OCI-LY3 (cell line): ENCODE measurements at regions not wholly inside any gene's neighbourhood (a gene's known extent, or its start where the extent isn't known, plus 50 kb on each side); places are given as distances from the start of the nearest gene placed in this dataset.

Experiments
- H2AFZ ChIP-seq: fragments of 200-600, 300-600 bp; shearing (Covaris generic); 2 replicates; pipeline ENCODE4 v1.6.0; 2014; ENCODE audit warnings: antibody characterized with exemption, low read depth, low read length
- H3K27ac ChIP-seq: fragments of 200-600, 300-600 bp; sonication (generic); 2 replicates; pipeline ENCODE4 v1.5.1; 2014; ENCODE audit warnings: mild to moderate bottlenecking, low read length, moderate library complexity, mixed read lengths
- H3K27me3 ChIP-seq: fragments of 200-600, 300-600 bp; sonication (generic); 2 replicates; pipeline ENCODE4 v1.6.1; 2014; ENCODE audit warnings: low read depth, low read length, mixed read lengths
- H3K36me3 ChIP-seq: fragments of 200-600, 300-600 bp; sonication (generic); replicated peaks from 2 replicates; pipeline ENCODE3; 2014; ENCODE audit warnings: low read depth, low read length, mixed read lengths
- H3K4me1 ChIP-seq: fragments of 300-600, 200-600 bp; sonication (generic); 2 replicates; pipeline ENCODE4 v1.6.1; 2014; ENCODE audit warnings: low read length, mixed read lengths
- H3K4me2 ChIP-seq: fragments of 200-600, 300-600 bp; sonication (generic); 2 replicates; pipeline ENCODE4 v1.6.1; 2014; ENCODE audit warnings: low read length, mixed read lengths
- H3K4me3 ChIP-seq: fragments of 300-600, 200-600 bp; sonication (generic); 2 replicates; pipeline ENCODE4 v1.5.1; 2014; ENCODE audit warnings: antibody characterized with exemption, mild to moderate bottlenecking, low read length, moderate library complexity
- H3K79me2 ChIP-seq: fragments of 300-600, 200-600 bp; shearing (Covaris generic); 2 replicates; pipeline ENCODE4 v1.6.1; 2014; ENCODE audit warnings: mild to moderate bottlenecking, low read length, mixed read lengths
- H3K9ac ChIP-seq: fragments of 300-600, 200-600 bp; shearing (Covaris generic); 2 replicates; pipeline ENCODE4 v1.6.0; 2014; ENCODE audit warnings: mild to moderate bottlenecking, low read length, moderate library complexity
- H3K9me3 ChIP-seq: fragments of 200-600, 300-600 bp; shearing (Covaris generic); 2 replicates; pipeline ENCODE4 v1.6.1; 2014; ENCODE audit warnings: low read length, mixed read lengths; ENCODE audit not compliant: insufficient read depth
- H4K20me1 ChIP-seq: fragments of 200-600, 300-600 bp; sonication (generic); 2 replicates; pipeline ENCODE4 v1.6.1; 2016; ENCODE audit warnings: low read length, mixed read lengths; ENCODE audit not compliant: insufficient read depth
- EZH2phosphoT487 ChIP-seq: fragments of 200-600 bp; shearing (Covaris generic); IDR thresholded peaks from 2 replicates; pipeline ENCODE4 v1.6.1; 2018; ENCODE audit warnings: antibody characterized with exemption, mixed run types, low read depth
- TF ChIP-seq, protein P1 (sequence below): fragments of 200-600, 300-600 bp; sonication (generic); IDR thresholded peaks from 2 replicates; pipeline ENCODE4 v1.5.1; 2014; ENCODE audit warnings: antibody characterized with exemption, low read length, low read depth

DNA sequence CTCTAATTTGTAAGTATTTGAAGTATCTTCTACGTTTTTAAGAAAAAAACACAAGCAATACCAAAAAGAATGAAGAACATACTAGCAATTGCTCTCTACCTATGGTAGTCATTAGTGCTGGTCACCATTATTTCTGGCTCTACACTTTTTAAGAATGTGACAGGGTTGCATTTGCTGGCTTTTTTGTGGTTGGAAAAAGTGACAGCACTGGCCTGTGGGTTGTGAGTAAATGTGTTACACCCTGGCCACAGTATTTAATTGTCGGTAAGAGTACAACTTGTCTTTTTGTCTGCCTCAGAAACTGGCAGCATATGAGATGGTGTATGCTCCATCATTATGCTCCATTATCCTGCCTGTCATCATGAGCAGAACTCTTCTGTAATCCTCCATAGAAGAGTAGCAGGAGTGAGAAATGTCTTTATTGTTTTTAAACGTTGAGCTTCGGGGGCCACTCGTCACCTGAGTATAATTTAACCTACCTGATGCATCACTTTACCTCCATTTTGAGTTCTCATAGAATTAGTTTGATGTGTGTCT lies 449.8 kb downstream of the ISL1 start:
- no peak overlapping the region for H3K4me3 ChIP-seq
- no peak overlapping the region for H2AFZ ChIP-seq
- TF ChIP-seq EZH2phosphoT487 = no peak
- TF ChIP-seq, protein P1, sequence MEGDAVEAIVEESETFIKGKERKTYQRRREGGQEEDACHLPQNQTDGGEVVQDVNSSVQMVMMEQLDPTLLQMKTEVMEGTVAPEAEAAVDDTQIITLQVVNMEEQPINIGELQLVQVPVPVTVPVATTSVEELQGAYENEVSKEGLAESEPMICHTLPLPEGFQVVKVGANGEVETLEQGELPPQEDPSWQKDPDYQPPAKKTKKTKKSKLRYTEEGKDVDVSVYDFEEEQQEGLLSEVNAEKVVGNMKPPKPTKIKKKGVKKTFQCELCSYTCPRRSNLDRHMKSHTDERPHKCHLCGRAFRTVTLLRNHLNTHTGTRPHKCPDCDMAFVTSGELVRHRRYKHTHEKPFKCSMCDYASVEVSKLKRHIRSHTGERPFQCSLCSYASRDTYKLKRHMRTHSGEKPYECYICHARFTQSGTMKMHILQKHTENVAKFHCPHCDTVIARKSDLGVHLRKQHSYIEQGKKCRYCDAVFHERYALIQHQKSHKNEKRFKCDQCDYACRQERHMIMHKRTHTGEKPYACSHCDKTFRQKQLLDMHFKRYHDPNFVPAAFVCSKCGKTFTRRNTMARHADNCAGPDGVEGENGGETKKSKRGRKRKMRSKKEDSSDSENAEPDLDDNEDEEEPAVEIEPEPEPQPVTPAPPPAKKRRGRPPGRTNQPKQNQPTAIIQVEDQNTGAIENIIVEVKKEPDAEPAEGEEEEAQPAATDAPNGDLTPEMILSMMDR = no peak

DNA sequence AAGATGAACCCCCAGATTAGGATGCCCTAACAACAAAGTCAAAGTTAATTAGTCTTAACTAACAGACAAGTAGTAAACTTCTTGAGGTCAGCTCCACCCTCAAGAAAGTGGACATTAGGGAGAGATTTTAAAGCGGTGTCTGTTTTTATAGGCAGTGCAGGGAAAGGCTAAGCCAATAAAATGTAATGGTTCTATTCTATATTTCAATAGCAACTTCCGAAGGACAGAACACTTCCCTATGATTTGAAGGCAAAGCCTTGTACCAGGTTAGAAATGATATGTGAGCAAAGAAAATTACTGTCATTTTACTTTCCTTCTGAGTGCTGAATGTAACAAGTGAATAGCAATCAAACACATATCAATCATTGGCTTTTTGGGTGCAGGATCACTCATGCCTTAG lies 455.2 kb downstream of the ISL1 start:
- Histone ChIP-seq H3K9me3 (no peaks in the 10 kb centered on the region), H3K4me1 (no peaks in the 10 kb centered on the region), H4K20me1 (no peaks in the 10 kb centered on the region), H3K9ac (no peak overlapping the region), H3K36me3 (no peaks in the 10 kb centered on the region), H2AFZ (no peak overlapping the region), H3K4me2 (no peak overlapping the region), H3K4me3 (no peak overlapping the region), H3K27me3 (no peaks in the 10 kb centered on the region), H3K79me2 (no peaks in the 10 kb centered on the region), H3K27ac (no peak overlapping the region)
- TF ChIP-seq EZH2phosphoT487 = no peak
- TF ChIP-seq, protein P1 = no peak

More for the DNA sequence above, 449.8 kb downstream of the ISL1 start:
- H3K27ac ChIP-seq = no peak overlapping the region
- no peaks in the 10 kb centered on the region for H3K27me3 ChIP-seq
- H3K9ac ChIP-seq = no peak overlapping the region
- H3K4me1 ChIP-seq = no peaks in the 10 kb centered on the region
- no peaks in the 10 kb centered on the region for H3K9me3 ChIP-seq
- H3K36me3 ChIP-seq = no peaks in the 10 kb centered on the region
- H3K4me2 ChIP-seq = no peak overlapping the region
- H4K20me1 ChIP-seq = no peaks in the 10 kb centered on the region
- no peaks in the 10 kb centered on the region for H3K79me2 ChIP-seq

DNA sequence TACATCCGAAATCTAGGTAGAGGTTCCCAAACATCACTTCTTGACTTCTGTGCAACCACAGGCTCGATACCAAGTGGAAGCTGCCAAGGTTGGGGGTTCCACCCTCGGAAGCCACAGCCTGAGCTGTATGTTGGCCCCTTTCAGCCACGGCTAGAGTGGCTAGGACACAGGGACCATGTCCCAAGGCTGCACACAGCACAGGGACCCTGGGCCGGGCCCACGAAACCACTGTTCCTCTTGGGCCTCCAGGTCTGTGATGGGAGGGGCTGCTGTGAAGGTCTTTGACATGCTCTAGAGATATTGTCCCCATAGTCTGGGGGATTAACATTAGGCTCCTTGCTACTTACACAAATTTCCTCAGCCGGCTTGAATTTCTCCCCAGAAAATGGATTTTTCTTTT lies 460.6 kb downstream of the ISL1 start:
- no peak overlapping the region for H3K9ac ChIP-seq
- H2AFZ ChIP-seq = no peak overlapping the region
- TF ChIP-seq, protein P1 = no peak
- H4K20me1 ChIP-seq = no peaks in the 10 kb centered on the region
- no peak overlapping the region for H3K4me3 ChIP-seq
- H3K79me2 ChIP-seq = no peaks in the 10 kb centered on the region
- no peak overlapping the region for H3K4me2 ChIP-seq
- H3K36me3 ChIP-seq = no peaks in the 10 kb centered on the region
- H3K27me3 ChIP-seq = no peaks in the 10 kb centered on the region
- H3K27ac ChIP-seq = no peak overlapping the region
- H3K4me1 ChIP-seq = no peaks in the 10 kb centered on the region
- no peaks in the 10 kb centered on the region for H3K9me3 ChIP-seq

DNA sequence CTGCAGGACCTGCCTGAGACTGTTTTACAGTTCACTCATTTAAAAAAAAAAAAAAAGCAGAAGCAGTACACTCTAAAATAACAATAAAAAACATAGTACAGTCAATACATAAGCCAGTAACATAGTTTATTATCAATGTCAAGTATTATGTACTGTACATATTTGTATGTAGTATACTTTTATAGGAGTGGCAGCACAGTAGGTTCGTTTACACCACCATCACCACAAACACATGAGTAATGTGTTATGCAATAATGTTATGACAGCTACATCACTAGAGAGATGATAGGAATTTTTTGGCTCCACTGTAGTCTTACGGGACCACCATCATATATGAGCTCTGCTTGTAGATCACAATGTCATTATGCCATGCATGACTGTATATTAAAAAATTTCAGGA lies 462.8 kb downstream of the ISL1 start:
- Histone ChIP-seq H3K79me2 (no peaks in the 10 kb centered on the region), H3K27ac (no peak overlapping the region), H4K20me1 (no peaks in the 10 kb centered on the region), H3K27me3 (no peaks in the 10 kb centered on the region), H3K36me3 (no peaks in the 10 kb centered on the region), H3K4me3 (no peak overlapping the region), H3K9me3 (no peaks in the 10 kb centered on the region), H2AFZ (no peak overlapping the region), H3K4me2 (no peak overlapping the region), H3K4me1 (no peaks in the 10 kb centered on the region), H3K9ac (no peak overlapping the region)
- TF ChIP-seq, protein P1 = no peak
- TF ChIP-seq EZH2phosphoT487 = no peak
